MM.1S (cell line): ENCODE measurements at regions not wholly inside any gene's neighbourhood (a gene's known extent, or its start where the extent isn't known, plus 50 kb on each side); places are given as distances from the start of the nearest gene placed in this dataset.

Experiments
- EZH2phosphoT487 ChIP-seq: fragments of 300-600 bp; sonication (generic); IDR thresholded peaks from 2 replicates; pipeline ENCODE4 v1.6.1; 2018; ENCODE audit warnings: antibody characterized with exemption, low read length
- TF ChIP-seq, protein P1 (sequence below): fragments of 300-600 bp; sonication (generic); IDR thresholded peaks from 2 replicates; pipeline ENCODE4 v1.5.1; 2016; ENCODE audit warnings: antibody characterized with exemption, low read length, mixed read lengths

DNA sequence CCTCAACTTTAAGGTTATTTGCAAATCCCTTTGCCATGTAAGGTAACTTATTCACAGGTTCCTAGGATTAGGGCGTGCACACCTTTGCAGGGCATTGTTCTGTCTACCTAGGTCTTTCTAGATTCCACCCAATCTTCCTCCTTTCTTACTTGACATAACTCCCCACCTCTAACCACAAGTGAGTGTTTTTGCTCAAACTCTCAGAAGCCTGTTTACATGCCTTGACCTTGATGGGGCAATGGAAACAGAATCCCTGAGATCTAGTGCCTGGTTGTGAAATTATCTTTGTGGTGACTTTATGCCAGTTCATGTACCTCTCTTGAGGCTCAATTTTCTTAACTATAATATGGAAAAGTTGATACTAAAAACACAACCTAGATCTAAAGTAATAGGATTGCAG lies 296.6 kb downstream of the TTLL7 start:
- TF ChIP-seq, protein P1, sequence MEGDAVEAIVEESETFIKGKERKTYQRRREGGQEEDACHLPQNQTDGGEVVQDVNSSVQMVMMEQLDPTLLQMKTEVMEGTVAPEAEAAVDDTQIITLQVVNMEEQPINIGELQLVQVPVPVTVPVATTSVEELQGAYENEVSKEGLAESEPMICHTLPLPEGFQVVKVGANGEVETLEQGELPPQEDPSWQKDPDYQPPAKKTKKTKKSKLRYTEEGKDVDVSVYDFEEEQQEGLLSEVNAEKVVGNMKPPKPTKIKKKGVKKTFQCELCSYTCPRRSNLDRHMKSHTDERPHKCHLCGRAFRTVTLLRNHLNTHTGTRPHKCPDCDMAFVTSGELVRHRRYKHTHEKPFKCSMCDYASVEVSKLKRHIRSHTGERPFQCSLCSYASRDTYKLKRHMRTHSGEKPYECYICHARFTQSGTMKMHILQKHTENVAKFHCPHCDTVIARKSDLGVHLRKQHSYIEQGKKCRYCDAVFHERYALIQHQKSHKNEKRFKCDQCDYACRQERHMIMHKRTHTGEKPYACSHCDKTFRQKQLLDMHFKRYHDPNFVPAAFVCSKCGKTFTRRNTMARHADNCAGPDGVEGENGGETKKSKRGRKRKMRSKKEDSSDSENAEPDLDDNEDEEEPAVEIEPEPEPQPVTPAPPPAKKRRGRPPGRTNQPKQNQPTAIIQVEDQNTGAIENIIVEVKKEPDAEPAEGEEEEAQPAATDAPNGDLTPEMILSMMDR = no peak
- no peak for TF ChIP-seq EZH2phosphoT487
